WTC11 (cell line): ENCODE measurements at regions not wholly inside any gene's neighbourhood (a gene's known extent, or its start where the extent isn't known, plus 50 kb on each side); places are given as distances from the start of the nearest gene placed in this dataset.

Source experiments
- CTCF ChIP-seq: fragments of 200-600 bp; IDR thresholded peaks from 2 replicates; pipeline ENCODE4 v1.8.0; 2022; ENCODE audit warnings: antibody characterized with exemption
- EMX1 ChIP-seq: fragments of 250-450 bp; sonication (Bioruptor Pico); IDR thresholded peaks from 2 replicates; pipeline ENCODE4 v1.8.0; 2021; ENCODE audit warnings: mild to moderate bottlenecking
- ERG ChIP-seq: fragments of 250-450 bp; sonication (Bioruptor Pico); IDR thresholded peaks from 2 replicates; pipeline ENCODE4 v1.8.0; 2021; ENCODE audit warnings: mild to moderate bottlenecking
- ESRRA ChIP-seq: sonication (generic); formaldehyde crosslinking; IDR thresholded peaks from 2 replicates; pipeline ENCODE4 v1.8.1; 2022; ENCODE audit warnings: mild to moderate bottlenecking, missing genetic modification reagents, borderline replicate concordance
- ETV6 ChIP-seq: sonication (generic); formaldehyde crosslinking; IDR thresholded peaks from 2 replicates; pipeline ENCODE4 v1.8.1; 2022; ENCODE audit warnings: mild to moderate bottlenecking, missing genetic modification reagents
- NFYB ChIP-seq: sonication (generic); formaldehyde crosslinking; conservative IDR thresholded peaks from 2 replicates; pipeline ENCODE4 v1.8.0; 2022; ENCODE audit warnings: low read depth, missing genetic modification reagents
- NR1H2 ChIP-seq: sonication (generic); formaldehyde crosslinking; IDR thresholded peaks from 2 replicates; pipeline ENCODE4 v1.9.0; 2021; ENCODE audit warnings: mild to moderate bottlenecking, moderate library complexity, missing genetic modification reagents
- NR2C2 ChIP-seq: sonication (generic); formaldehyde crosslinking; IDR thresholded peaks from 2 replicates; pipeline ENCODE4 v1.8.0; 2022; ENCODE audit warnings: mild to moderate bottlenecking, missing genetic modification reagents
- NR3C1 ChIP-seq: sonication (generic); formaldehyde crosslinking; conservative IDR thresholded peaks from 2 replicates; pipeline ENCODE4 v1.8.1; 2023; ENCODE audit warnings: low read depth, mild to moderate bottlenecking, missing genetic modification reagents
- SP1 ChIP-seq: sonication (generic); formaldehyde crosslinking; conservative IDR thresholded peaks from 2 replicates; pipeline ENCODE4 v1.8.1; 2022; ENCODE audit warnings: missing genetic modification reagents
- TEAD4 ChIP-seq: sonication (generic); formaldehyde crosslinking; IDR thresholded peaks from 2 replicates; pipeline ENCODE4 v1.8.0; 2022; ENCODE audit warnings: mild to moderate bottlenecking, missing genetic modification reagents
- USF2 ChIP-seq: sonication (generic); formaldehyde crosslinking; IDR thresholded peaks from 2 replicates; pipeline ENCODE4 v1.8.1; 2023; ENCODE audit warnings: mild to moderate bottlenecking, missing genetic modification reagents, moderate library complexity
- ZNF232 ChIP-seq: sonication (generic); formaldehyde crosslinking; IDR thresholded peaks from 2 replicates; pipeline ENCODE4 v1.8.0; 2022; ENCODE audit warnings: mild to moderate bottlenecking, missing genetic modification reagents
- ZNF281 ChIP-seq: sonication (generic); formaldehyde crosslinking; IDR thresholded peaks from 2 replicates; pipeline ENCODE4 v1.8.0; 2023; ENCODE audit warnings: mild to moderate bottlenecking, missing genetic modification reagents

- TF ChIP-seq ZNF281 (CRISPR knock-in tag) (no peak), ESRRA (CRISPR knock-in tag) (no peak), CTCF (no peak), ZNF232 (no peak), NFYB (CRISPR knock-in tag) (no peak), USF2 (CRISPR knock-in tag) (no peak), ERG (CRISPR knock-in tag) (no peak), ETV6 (CRISPR knock-in tag) (no peak), EMX1 (CRISPR knock-in tag) (no peak), NR1H2 (CRISPR knock-in tag) (no peak), NR2C2 (CRISPR knock-in tag) (no peak), TEAD4 (CRISPR knock-in tag) (no peak), SP1 (CRISPR knock-in tag) (no peak), NR3C1 (no peak)
Observed at GRCh38 chr21:16554503-16554902, 824.7 kb downstream of the USP25 start.
